A673 (cell line): ENCODE measurements at regions not wholly inside any gene's neighbourhood (a gene's known extent, or its start where the extent isn't known, plus 50 kb on each side); places are given as distances from the start of the nearest gene placed in this dataset.

Source experiments
- BruUV-seq: library from RNA; stranded (reverse); fragments of 400-500 nt; replicated peaks from 2 replicates; lab custom pipeline; 2021; lab: Mats Ljungman, UMichigan
- CTCF ChIA-PET: fragments of 300-600 bp; sonication (Branson Sonifier 250); formaldehyde crosslinking; loops from one replicate; lab custom pipeline; 2022; ENCODE audit warnings: antibody characterized with exemption; lab: Charles Lee
- POLR2A ChIA-PET: fragments of 300-600 bp; sonication (Branson Sonifier 250); formaldehyde crosslinking; loops from one replicate; lab custom pipeline; 2022; ENCODE audit warnings: antibody characterized with exemption; ENCODE audit not compliant: low non-redundant PET; lab: Charles Lee
- DNase-seq: peaks from one replicate; pipeline ENCODE4 v3.0.0-alpha.2; 2015; ENCODE audit warnings: low spot score
- H3K27ac ChIP-seq: fragments of 200-600 bp; sonication (generic); 2 replicates; pipeline ENCODE4 v1.5.1; 2016; ENCODE audit warnings: mixed run types, low read depth, mild to moderate bottlenecking, mixed read lengths, antibody characterized with exemption, low read length; ENCODE audit not compliant: poor library complexity, severe bottlenecking
- H3K27me3 ChIP-seq: fragments of 200-600 bp; sonication (generic); replicated peaks from 2 replicates; pipeline ENCODE4 v1.6.1; 2017; ENCODE audit warnings: mixed run types, low read depth, mild to moderate bottlenecking, mixed read lengths, antibody characterized with exemption, low read length; ENCODE audit not compliant: insufficient read depth, poor library complexity
- H3K36me3 ChIP-seq: fragments of 200-600 bp; sonication (generic); 2 replicates; pipeline ENCODE4 v1.6.1; 2016; ENCODE audit warnings: mixed run types, mild to moderate bottlenecking, mixed read lengths, antibody characterized with exemption, low read length; ENCODE audit not compliant: insufficient read depth, poor library complexity, severe bottlenecking
- H3K4me1 ChIP-seq: fragments of 200-600 bp; sonication (generic); 2 replicates; pipeline ENCODE4 v1.6.1; 2017; ENCODE audit warnings: mixed run types, mild to moderate bottlenecking, mixed read lengths, antibody characterized with exemption, low read length; ENCODE audit not compliant: insufficient read depth, poor library complexity, severe bottlenecking
- H3K4me3 ChIP-seq: fragments of 200-600 bp; sonication (generic); 2 replicates; pipeline ENCODE4 v1.5.1; 2016; ENCODE audit warnings: low read depth, mixed run types, mild to moderate bottlenecking, mixed read lengths, low read length; ENCODE audit not compliant: poor library complexity, severe bottlenecking
- H3K9me3 ChIP-seq: fragments of 200-600 bp; sonication (generic); 2 replicates; pipeline ENCODE4 v1.6.1; 2016; ENCODE audit warnings: mixed run types, low read depth, mild to moderate bottlenecking, mixed read lengths, antibody characterized with exemption, low read length; ENCODE audit not compliant: poor library complexity, severe bottlenecking
- EZH2 ChIP-seq: fragments of 200-600 bp; sonication (generic); IDR thresholded peaks from 2 replicates; pipeline ENCODE4 v1.6.1; 2017; ENCODE audit warnings: borderline replicate concordance, low read depth, mild to moderate bottlenecking, mixed read lengths, antibody characterized with exemption, low read length; ENCODE audit not compliant: poor library complexity, severe bottlenecking
- intact Hi-C: fragments of 100-400 bp; cut with micrococcal nuclease; formaldehyde crosslinking; loops from one replicate; pipeline ENCODE4 v1.10.0; 2022; ENCODE audit not compliant: unreplicated experiment
- TF ChIP-seq, protein P1 (sequence below): fragments of 300-800, 200-600 bp; sonication (generic); conservative IDR thresholded peaks from 2 replicates; pipeline ENCODE4 v1.5.1; 2017; ENCODE audit warnings: low read depth, mild to moderate bottlenecking, antibody characterized with exemption, low read length, moderate library complexity, mixed read lengths

DNA sequence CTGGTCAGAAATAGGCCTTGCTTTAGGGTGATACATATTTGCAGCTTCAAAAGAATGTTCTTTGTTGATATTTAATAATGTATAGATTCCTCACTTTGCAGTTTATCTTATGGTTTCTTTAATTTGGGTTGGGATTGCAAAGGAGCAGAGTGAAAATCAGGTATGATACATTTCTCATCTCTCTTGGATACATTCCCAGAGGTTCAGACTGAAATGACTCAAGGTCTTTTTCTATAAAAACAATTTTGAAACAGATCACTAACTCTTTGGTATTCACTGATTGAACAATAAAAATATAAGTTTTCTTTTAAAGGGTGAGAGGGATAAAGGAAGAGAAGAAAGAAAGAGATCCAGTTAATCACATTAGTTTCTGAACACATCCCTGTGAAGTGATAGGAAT lies 606.5 kb upstream of the CAMK1G start:
- no peaks in the 10 kb centered on the region for H3K9me3 ChIP-seq
- intact Hi-C loops = no loop called here
- POLR2A ChIA-PET = no interaction called here
- no TSS peak for BruUV-seq
- DNase-seq = no peak
- no peak overlapping the region for H3K4me3 ChIP-seq
- H3K27ac ChIP-seq = no peak overlapping the region
- H3K4me1 ChIP-seq = no peaks in the 10 kb centered on the region
- H3K36me3 ChIP-seq = no peaks in the 10 kb centered on the region
- TF ChIP-seq EZH2 = no peak
- TF ChIP-seq, protein P1, sequence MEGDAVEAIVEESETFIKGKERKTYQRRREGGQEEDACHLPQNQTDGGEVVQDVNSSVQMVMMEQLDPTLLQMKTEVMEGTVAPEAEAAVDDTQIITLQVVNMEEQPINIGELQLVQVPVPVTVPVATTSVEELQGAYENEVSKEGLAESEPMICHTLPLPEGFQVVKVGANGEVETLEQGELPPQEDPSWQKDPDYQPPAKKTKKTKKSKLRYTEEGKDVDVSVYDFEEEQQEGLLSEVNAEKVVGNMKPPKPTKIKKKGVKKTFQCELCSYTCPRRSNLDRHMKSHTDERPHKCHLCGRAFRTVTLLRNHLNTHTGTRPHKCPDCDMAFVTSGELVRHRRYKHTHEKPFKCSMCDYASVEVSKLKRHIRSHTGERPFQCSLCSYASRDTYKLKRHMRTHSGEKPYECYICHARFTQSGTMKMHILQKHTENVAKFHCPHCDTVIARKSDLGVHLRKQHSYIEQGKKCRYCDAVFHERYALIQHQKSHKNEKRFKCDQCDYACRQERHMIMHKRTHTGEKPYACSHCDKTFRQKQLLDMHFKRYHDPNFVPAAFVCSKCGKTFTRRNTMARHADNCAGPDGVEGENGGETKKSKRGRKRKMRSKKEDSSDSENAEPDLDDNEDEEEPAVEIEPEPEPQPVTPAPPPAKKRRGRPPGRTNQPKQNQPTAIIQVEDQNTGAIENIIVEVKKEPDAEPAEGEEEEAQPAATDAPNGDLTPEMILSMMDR = no peak
- CTCF ChIA-PET = no interaction called here
- peaks cover 6% of the 10 kb centered on the region for H3K27me3 ChIP-seq

DNA sequence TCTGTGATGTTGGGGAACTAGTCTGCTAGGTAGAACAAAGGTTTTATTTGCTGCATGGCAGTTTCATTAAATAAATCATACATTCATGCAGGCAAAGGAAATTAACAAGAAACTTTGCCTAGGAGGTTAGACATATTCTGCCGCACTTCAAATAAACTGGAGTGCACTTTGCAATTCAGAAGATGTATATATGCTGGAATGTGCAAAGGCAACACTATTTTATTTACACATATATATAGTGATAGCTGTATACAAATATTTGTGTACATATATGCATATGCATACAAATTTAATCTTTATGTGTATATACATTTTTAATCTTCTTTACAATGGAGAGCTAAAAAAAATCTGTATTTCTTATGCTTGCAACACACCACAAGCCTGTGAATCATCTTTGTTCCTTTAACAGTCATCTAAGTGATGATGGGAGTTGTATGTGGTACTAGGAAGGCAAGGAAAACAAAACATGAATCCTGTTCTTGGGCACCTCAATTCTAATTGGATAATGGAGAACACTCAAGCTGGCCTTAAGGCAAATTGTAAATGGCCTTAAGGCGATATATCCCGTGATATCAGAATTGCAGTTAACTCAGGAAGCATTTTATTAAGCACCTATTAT lies 605.8 kb upstream of the CAMK1G start:
- H3K36me3 ChIP-seq = no peaks in the 10 kb centered on the region
- no peak for DNase-seq
- H3K27ac ChIP-seq = no peak overlapping the region
- H3K4me3 ChIP-seq = no peak overlapping the region
- H3K9me3 ChIP-seq = no peaks in the 10 kb centered on the region
- BruUV-seq = no TSS peak
- intact Hi-C loops = no loop called here
- no peaks in the 10 kb centered on the region for H3K4me1 ChIP-seq
- peaks cover 6% of the 10 kb centered on the region for H3K27me3 ChIP-seq
- CTCF ChIA-PET = no interaction called here
- POLR2A ChIA-PET = no interaction called here
- TF ChIP-seq, protein P1 = no peak
- TF ChIP-seq EZH2 = no peak

- Histone ChIP-seq H3K36me3 (no peaks in the 10 kb centered on the region), H3K27me3 (peaks cover 4% of the 10 kb centered on the region), H3K9me3 (no peaks in the 10 kb centered on the region), H3K4me1 (no peaks in the 10 kb centered on the region), H3K27ac (no peak overlapping the region), H3K4me3 (no peak overlapping the region)
- intact Hi-C loops = no loop called here
- ChIA-PET CTCF (no interaction called here), POLR2A (no interaction called here)
- no TSS peak for BruUV-seq
- TF ChIP-seq, protein P1 = no peak
- TF ChIP-seq EZH2 = no peak
- DNase-seq = no peak
Measured at GRCh38 chr1:208979776-208980175, 603.7 kb upstream of the CAMK1G start.
